IMR-90 (cell line): ENCODE measurements at regions not wholly inside any gene's neighbourhood (a gene's known extent, or its start where the extent isn't known, plus 50 kb on each side); places are given as distances from the start of the nearest gene placed in this dataset.

Experiments used
- ATAC-seq: fragments of 200-7000 bp; cut with Tn5 transposase; 2 replicates; pipeline ENCODE4 v1.9.1; 2020; ENCODE audit warnings: low read depth, mild to moderate bottlenecking, moderate library complexity
- BruUV-seq: library from RNA; stranded (reverse); fragments of 400-500 nt; replicated peaks from 2 replicates; lab custom pipeline; 2021; lab: Mats Ljungman, UMichigan
- CTCF ChIA-PET: fragments of 300-600 bp; formaldehyde crosslinking; extraction: SDS; loops from one replicate; lab custom pipeline; 2021; ENCODE audit warnings: antibody characterized with exemption; lab: Yijun Ruan, JAX
- POLR2A ChIA-PET: fragments of 300-600 bp; sonication (Branson Sonifier 250); formaldehyde crosslinking; loops from one replicate; lab custom pipeline; 2022; ENCODE audit warnings: antibody characterized with exemption; ENCODE audit not compliant: unreplicated experiment; lab: Charles Lee
- DNase-seq: peaks from one replicate; pipeline ENCODE4 v3.0.0; 2013
- H2AFZ ChIP-seq: replicated peaks from 2 replicates; pipeline ENCODE3; 2013; ENCODE audit warnings: low read length, mild to moderate bottlenecking; ENCODE audit not compliant: poor library complexity
- H2AK5ac ChIP-seq: 2 replicates; pipeline ENCODE4 v1.6.1; 2013; ENCODE audit warnings: low read depth, low read length, inconsistent platforms
- H2AK9ac ChIP-seq: replicated peaks from 2 replicates; pipeline ENCODE3; 2013; ENCODE audit warnings: mild to moderate bottlenecking, low read depth, low read length, moderate library complexity; ENCODE audit not compliant: poor library complexity
- H2BK120ac ChIP-seq: 2 replicates; pipeline ENCODE4 v1.6.1; 2013; ENCODE audit warnings: low read depth, low read length, inconsistent platforms
- H2BK15ac ChIP-seq: 3 replicates; pipeline ENCODE4 v1.6.1; 2013; ENCODE audit warnings: low read depth, low read length, inconsistent platforms
- H2BK20ac ChIP-seq: 2 replicates; pipeline ENCODE4 v1.6.1; 2013; ENCODE audit warnings: low read depth, mild to moderate bottlenecking, inconsistent platforms, low read length, moderate library complexity
- H2BK5ac ChIP-seq: 2 replicates; pipeline ENCODE4 v1.6.1; 2013; ENCODE audit warnings: mild to moderate bottlenecking, low read depth, low read length, inconsistent platforms; ENCODE audit not compliant: poor library complexity, severe bottlenecking
- H3K14ac ChIP-seq: replicated peaks from 2 replicates; pipeline ENCODE4 v1.6.1; 2013; ENCODE audit warnings: low read depth, low read length, inconsistent platforms
- H3K18ac ChIP-seq: 2 replicates; pipeline ENCODE4 v1.6.1; 2013; ENCODE audit warnings: low read depth, low read length, control low read depth
- H3K23ac ChIP-seq: 2 replicates; pipeline ENCODE4 v1.6.1; 2013; ENCODE audit warnings: low read depth, low read length, inconsistent platforms
- H3K27ac ChIP-seq: 2 replicates; pipeline ENCODE4 v1.5.1; 2013; ENCODE audit warnings: mild to moderate bottlenecking, control low read depth, low read length; ENCODE audit not compliant: insufficient read depth
- H3K27me3 ChIP-seq: 2 replicates; pipeline ENCODE4 v1.6.1; 2013; ENCODE audit warnings: low read length; ENCODE audit not compliant: control insufficient read depth, insufficient read depth
- H3K36me3 ChIP-seq: 2 replicates; pipeline ENCODE4 v1.6.1; 2013; ENCODE audit warnings: low read length, mixed read lengths; ENCODE audit not compliant: control insufficient read depth, insufficient read depth
- H3K4ac ChIP-seq: 2 replicates; pipeline ENCODE4 v1.6.1; 2013; ENCODE audit warnings: low read depth, low read length, inconsistent platforms
- H3K4me1 ChIP-seq: 2 replicates; pipeline ENCODE4 v1.6.1; 2013; ENCODE audit warnings: low read length, mixed read lengths; ENCODE audit not compliant: control insufficient read depth, insufficient read depth
- H3K4me2 ChIP-seq: 2 replicates; pipeline ENCODE4 v1.6.1; 2013; ENCODE audit warnings: low read depth, mild to moderate bottlenecking, control low read depth, low read length, moderate library complexity
- H3K4me3 ChIP-seq: 2 replicates; pipeline ENCODE4 v1.5.1; 2013; ENCODE audit warnings: low read depth, mild to moderate bottlenecking, control low read depth, low read length, moderate library complexity; ENCODE audit not compliant: insufficient read depth
- H3K56ac ChIP-seq: 2 replicates; pipeline ENCODE4 v1.6.1; 2013; ENCODE audit warnings: low read length, inconsistent platforms; ENCODE audit not compliant: insufficient read depth; ENCODE audit errors: extremely low read depth
- H3K79me1 ChIP-seq, 2 experiments: 2 replicates each; pipeline ENCODE4 v1.6.1; 2013; ENCODE audit warnings: low read length in 2 of 2, inconsistent platforms in 1 of 2, low read depth in 1 of 2
- H3K9ac ChIP-seq: 2 replicates; pipeline ENCODE4 v1.6.1; 2013; ENCODE audit warnings: low read depth, low read length, control low read depth
- H3K9me1 ChIP-seq: 2 replicates; pipeline ENCODE4 v1.6.1; 2013; ENCODE audit warnings: low read length, inconsistent platforms; ENCODE audit not compliant: insufficient read depth
- H3K9me3 ChIP-seq: 2 replicates; pipeline ENCODE4 v1.6.1; 2013; ENCODE audit warnings: low read length; ENCODE audit not compliant: control insufficient read depth, insufficient read depth
- H4K20me1 ChIP-seq: 2 replicates; pipeline ENCODE4 v1.6.1; 2013; ENCODE audit warnings: low read length, inconsistent platforms; ENCODE audit not compliant: insufficient read depth
- H4K5ac ChIP-seq: 2 replicates; pipeline ENCODE4 v1.6.1; 2013; ENCODE audit warnings: mild to moderate bottlenecking, low read depth, low read length, control low read depth
- H4K8ac ChIP-seq, 2 experiments: 2 replicates each; pipeline ENCODE4 v1.6.1; 2013; ENCODE audit warnings: low read depth in 2 of 2, low read length in 2 of 2, control low read depth in 1 of 2, inconsistent platforms in 1 of 2
- H4K91ac ChIP-seq: 2 replicates; pipeline ENCODE4 v1.6.1; 2013; ENCODE audit warnings: low read depth, low read length, inconsistent platforms; ENCODE audit not compliant: insufficient read depth
- BHLHE40 ChIP-seq: fragments of 150-350 bp; IDR thresholded peaks from 2 replicates; pipeline ENCODE4 v1.6.1; 2016; ENCODE audit warnings: mild to moderate bottlenecking, low read depth, low read length
- CEBPB ChIP-seq: IDR thresholded peaks from 2 replicates; pipeline ENCODE4 v1.6.1; 2012; ENCODE audit warnings: low read depth, low read length, improper control_type of control experiment
- CHD1 ChIP-seq: IDR thresholded peaks from 2 replicates; pipeline ENCODE4 v1.6.1; 2012; ENCODE audit warnings: low read depth, low read length, improper control_type of control experiment
- FOS ChIP-seq: fragments of 150-350 bp; IDR thresholded peaks from 2 replicates; pipeline ENCODE4 v1.6.1; 2016; ENCODE audit warnings: low read depth, low read length
- MAFK ChIP-seq: IDR thresholded peaks from 2 replicates; pipeline ENCODE4 v1.6.1; 2012; ENCODE audit warnings: low read depth, low read length, improper control_type of control experiment
- MAZ ChIP-seq: IDR thresholded peaks from 2 replicates; pipeline ENCODE4 v1.6.1; 2012; ENCODE audit warnings: low read depth, mild to moderate bottlenecking, low read length, improper control_type of control experiment, moderate library complexity, borderline replicate concordance
- MXI1 ChIP-seq: IDR thresholded peaks from 2 replicates; pipeline ENCODE4 v1.6.1; 2012; ENCODE audit warnings: low read depth, mild to moderate bottlenecking, low read length, moderate library complexity, borderline replicate concordance
- NFE2L2 ChIP-seq: fragments of 150-350 bp; IDR thresholded peaks from 2 replicates; pipeline ENCODE4 v1.6.1; 2016; ENCODE audit warnings: low read depth, mild to moderate bottlenecking, low read length
- POLR2A ChIP-seq: IDR thresholded peaks from 2 replicates; pipeline ENCODE4 v1.6.1; 2012; ENCODE audit warnings: mild to moderate bottlenecking, low read depth, low read length
- RAD21 ChIP-seq: IDR thresholded peaks from 2 replicates; pipeline ENCODE4 v1.6.1; 2012; ENCODE audit warnings: low read length, improper control_type of control experiment
- RCOR1 ChIP-seq: IDR thresholded peaks from 2 replicates; pipeline ENCODE4 v1.6.1; 2012; ENCODE audit warnings: mild to moderate bottlenecking, low read length, improper control_type of control experiment; ENCODE audit not compliant: insufficient replicate concordance
- RFX5 ChIP-seq: IDR thresholded peaks from 2 replicates; pipeline ENCODE4 v1.8.0; 2012; ENCODE audit warnings: low read depth, mild to moderate bottlenecking, low read length, moderate library complexity
- SMC3 ChIP-seq: fragments of 150-350 bp; IDR thresholded peaks from 2 replicates; pipeline ENCODE4 v1.6.1; 2016; ENCODE audit warnings: low read depth, mild to moderate bottlenecking, antibody characterized with exemption, low read length, moderate library complexity
- USF2 ChIP-seq: fragments of 150-350 bp; IDR thresholded peaks from 2 replicates; pipeline ENCODE4 v1.6.1; 2017; ENCODE audit warnings: mild to moderate bottlenecking, antibody characterized with exemption, low read length, low read depth
- WGBS, 2 experiments: methylation state at CpG; one replicate each; pipeline versions ENCODE4 v1.1.5 to v1.1.7; 2013; ENCODE audit warnings: missing lambda C conversion rate in 2 of 2; ENCODE audit not compliant: insufficient read length in 1 of 2; ENCODE audit errors: extremely low coverage in 2 of 2; 5-methylcytosine and 5-hydroxymethylcytosine counted together
- dilution Hi-C: fragments of 300-500 bp; cut with HindIII; formaldehyde crosslinking; loops from one replicate; pipeline ENCODE4 v1.14.3; 2018; ENCODE audit warnings: low sequenced_read_pairs; ENCODE audit not compliant: unreplicated experiment
- in situ Hi-C: fragments of 300-500 bp; cut with MboI; formaldehyde crosslinking; loops from 3 replicates; pipeline ENCODE4 v1.14.3; 2019; ENCODE audit warnings: low sequenced_read_pairs, inconsistent platforms, mixed read lengths
- intact Hi-C: fragments of 100-400 bp; cut with micrococcal nuclease; formaldehyde crosslinking; loops from 2 replicates; pipeline ENCODE4 v1.10.0; 2022
- TF ChIP-seq, protein P1 (sequence below): fragments of 150-350 bp; IDR thresholded peaks from 2 replicates; pipeline ENCODE4 v1.6.1; 2016; ENCODE audit warnings: low read depth, mild to moderate bottlenecking, low read length, moderate library complexity, borderline replicate concordance
- TF ChIP-seq, protein P2 (sequence below): conservative IDR thresholded peaks from 2 replicates; pipeline ENCODE4 v1.5.1; 2012; ENCODE audit warnings: mild to moderate bottlenecking, low read depth, low read length, improper control_type of control experiment

DNA sequence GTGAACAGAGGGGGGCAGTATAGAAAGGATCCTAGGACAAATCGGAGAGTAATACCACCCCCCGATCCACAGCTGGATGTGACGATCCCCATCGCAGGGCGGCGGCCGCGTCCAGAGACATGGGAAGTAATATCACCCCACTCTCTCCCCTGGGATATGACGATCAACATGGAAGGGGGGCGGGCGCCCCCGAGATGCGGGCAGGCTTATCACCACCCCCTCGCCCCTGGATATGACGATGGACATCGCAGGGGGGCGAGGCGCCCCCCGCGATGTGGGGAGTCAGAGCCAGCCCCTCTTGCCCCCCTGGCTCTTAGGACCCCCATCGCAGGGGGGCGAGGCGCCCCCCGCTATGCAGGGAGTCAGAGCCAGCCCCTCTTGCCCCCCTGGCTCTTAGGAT is 120.4 kb upstream of the OSBPL11 start:
- no peaks in the 10 kb centered on the region for H3K36me3 ChIP-seq
- dilution Hi-C loops (no loop called here), in situ Hi-C loops (no loop called here), intact Hi-C loops (no loop called here)
- H2BK120ac ChIP-seq = no peak overlapping the region
- no peaks in the 10 kb centered on the region for H3K9me1 ChIP-seq
- H3K4ac ChIP-seq = no peak overlapping the region
- H2AK9ac ChIP-seq = no peak overlapping the region
- H3K79me1 ChIP-seq = no peaks in the 10 kb centered on the region
- no peak overlapping the region for H2BK15ac ChIP-seq
- no peak overlapping the region for H3K56ac ChIP-seq
- H3K27me3 ChIP-seq = no peaks in the 10 kb centered on the region
- no peak overlapping the region for H4K5ac ChIP-seq
- H3K27ac ChIP-seq = no peak overlapping the region
- no peak overlapping the region for H4K8ac ChIP-seq
- no peak overlapping the region for H3K14ac ChIP-seq
- ATAC-seq (no peak), DNase-seq (no peak)
- no TSS peak for BruUV-seq
- H4K20me1 ChIP-seq = no peaks in the 10 kb centered on the region
- H2AFZ ChIP-seq = no peak overlapping the region
- no peak overlapping the region for H2BK5ac ChIP-seq
- H3K4me3 ChIP-seq = no peak overlapping the region
- no peak overlapping the region for H3K9ac ChIP-seq
- H3K9me3 ChIP-seq = no peaks in the 10 kb centered on the region
- TF ChIP-seq CHD1 (no peak), NFE2L2 (no peak), POLR2A (no peak), RAD21 (no peak), MAZ (no peak), MAFK (no peak), SMC3 (no peak), USF2 (no peak), CEBPB (no peak), FOS (no peak), BHLHE40 (no peak), RFX5 (no peak), MXI1 (no peak), RCOR1 (no peak)
- TF ChIP-seq, protein P1, sequence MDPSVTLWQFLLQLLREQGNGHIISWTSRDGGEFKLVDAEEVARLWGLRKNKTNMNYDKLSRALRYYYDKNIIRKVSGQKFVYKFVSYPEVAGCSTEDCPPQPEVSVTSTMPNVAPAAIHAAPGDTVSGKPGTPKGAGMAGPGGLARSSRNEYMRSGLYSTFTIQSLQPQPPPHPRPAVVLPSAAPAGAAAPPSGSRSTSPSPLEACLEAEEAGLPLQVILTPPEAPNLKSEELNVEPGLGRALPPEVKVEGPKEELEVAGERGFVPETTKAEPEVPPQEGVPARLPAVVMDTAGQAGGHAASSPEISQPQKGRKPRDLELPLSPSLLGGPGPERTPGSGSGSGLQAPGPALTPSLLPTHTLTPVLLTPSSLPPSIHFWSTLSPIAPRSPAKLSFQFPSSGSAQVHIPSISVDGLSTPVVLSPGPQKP = no peak
- TF ChIP-seq, protein P2, sequence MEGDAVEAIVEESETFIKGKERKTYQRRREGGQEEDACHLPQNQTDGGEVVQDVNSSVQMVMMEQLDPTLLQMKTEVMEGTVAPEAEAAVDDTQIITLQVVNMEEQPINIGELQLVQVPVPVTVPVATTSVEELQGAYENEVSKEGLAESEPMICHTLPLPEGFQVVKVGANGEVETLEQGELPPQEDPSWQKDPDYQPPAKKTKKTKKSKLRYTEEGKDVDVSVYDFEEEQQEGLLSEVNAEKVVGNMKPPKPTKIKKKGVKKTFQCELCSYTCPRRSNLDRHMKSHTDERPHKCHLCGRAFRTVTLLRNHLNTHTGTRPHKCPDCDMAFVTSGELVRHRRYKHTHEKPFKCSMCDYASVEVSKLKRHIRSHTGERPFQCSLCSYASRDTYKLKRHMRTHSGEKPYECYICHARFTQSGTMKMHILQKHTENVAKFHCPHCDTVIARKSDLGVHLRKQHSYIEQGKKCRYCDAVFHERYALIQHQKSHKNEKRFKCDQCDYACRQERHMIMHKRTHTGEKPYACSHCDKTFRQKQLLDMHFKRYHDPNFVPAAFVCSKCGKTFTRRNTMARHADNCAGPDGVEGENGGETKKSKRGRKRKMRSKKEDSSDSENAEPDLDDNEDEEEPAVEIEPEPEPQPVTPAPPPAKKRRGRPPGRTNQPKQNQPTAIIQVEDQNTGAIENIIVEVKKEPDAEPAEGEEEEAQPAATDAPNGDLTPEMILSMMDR = no peak
- H3K4me1 ChIP-seq = no peaks in the 10 kb centered on the region
- H4K91ac ChIP-seq = no peak overlapping the region
- WGBS, 2 experiments = no CpG with 5 or more reads among the region's 24 CpGs
- H3K18ac ChIP-seq = no peak overlapping the region
- POLR2A ChIA-PET = no interaction called here
- no peak overlapping the region for H2BK20ac ChIP-seq
- no peak overlapping the region for H3K4me2 ChIP-seq
- H2AK5ac ChIP-seq = no peak overlapping the region
- CTCF ChIA-PET = no interaction called here
- H3K23ac ChIP-seq = no peak overlapping the region
